GM10266 (cell line): ENCODE measurements at regions not wholly inside any gene's neighbourhood (a gene's known extent, or its start where the extent isn't known, plus 50 kb on each side); places are given as distances from the start of the nearest gene placed in this dataset.
A peak's percentile ranks its signal among the peaks of the same experiment; 100 is the strongest.
"Not testable (repeated sequence)": the region's sequence is repeated elsewhere in the genome, so short reads cannot be mapped to it uniquely, and the experiment has no call there.

Source experiments
- DNase-seq: peaks from one replicate; pipeline ENCODE4 v3.0.0; 2012; ENCODE audit errors: extremely low spot score
- TF ChIP-seq, protein P1 (sequence below): IDR thresholded peaks from 2 replicates; pipeline ENCODE4 v1.5.1; 2012; ENCODE audit warnings: mild to moderate bottlenecking, low read depth; ENCODE audit not compliant: control insufficient read depth, insufficient read depth; ENCODE audit errors: missing control alignments

DNA sequence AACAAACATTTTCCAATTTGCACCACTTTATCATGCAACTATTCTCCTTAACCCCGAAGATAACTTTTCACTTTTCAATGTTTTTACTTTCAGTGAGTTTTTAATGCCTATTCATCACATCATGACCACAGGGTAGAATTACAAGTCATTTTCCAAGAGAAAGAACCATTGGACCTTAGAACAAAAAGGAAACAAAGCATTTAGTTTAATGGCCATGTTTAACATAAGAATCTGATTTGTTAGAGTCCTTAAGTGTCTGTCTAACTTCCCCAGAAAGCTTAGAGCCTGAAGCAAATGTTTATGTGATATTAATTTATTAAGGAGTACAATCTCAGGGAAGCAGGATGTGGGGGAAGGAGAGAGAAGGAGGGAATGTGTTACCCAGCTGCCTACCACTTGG is 325.8 kb upstream of the RIOK2 start:
- DNase-seq, result no peak
- TF ChIP-seq, protein P1, sequence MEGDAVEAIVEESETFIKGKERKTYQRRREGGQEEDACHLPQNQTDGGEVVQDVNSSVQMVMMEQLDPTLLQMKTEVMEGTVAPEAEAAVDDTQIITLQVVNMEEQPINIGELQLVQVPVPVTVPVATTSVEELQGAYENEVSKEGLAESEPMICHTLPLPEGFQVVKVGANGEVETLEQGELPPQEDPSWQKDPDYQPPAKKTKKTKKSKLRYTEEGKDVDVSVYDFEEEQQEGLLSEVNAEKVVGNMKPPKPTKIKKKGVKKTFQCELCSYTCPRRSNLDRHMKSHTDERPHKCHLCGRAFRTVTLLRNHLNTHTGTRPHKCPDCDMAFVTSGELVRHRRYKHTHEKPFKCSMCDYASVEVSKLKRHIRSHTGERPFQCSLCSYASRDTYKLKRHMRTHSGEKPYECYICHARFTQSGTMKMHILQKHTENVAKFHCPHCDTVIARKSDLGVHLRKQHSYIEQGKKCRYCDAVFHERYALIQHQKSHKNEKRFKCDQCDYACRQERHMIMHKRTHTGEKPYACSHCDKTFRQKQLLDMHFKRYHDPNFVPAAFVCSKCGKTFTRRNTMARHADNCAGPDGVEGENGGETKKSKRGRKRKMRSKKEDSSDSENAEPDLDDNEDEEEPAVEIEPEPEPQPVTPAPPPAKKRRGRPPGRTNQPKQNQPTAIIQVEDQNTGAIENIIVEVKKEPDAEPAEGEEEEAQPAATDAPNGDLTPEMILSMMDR, result no peak

DNA sequence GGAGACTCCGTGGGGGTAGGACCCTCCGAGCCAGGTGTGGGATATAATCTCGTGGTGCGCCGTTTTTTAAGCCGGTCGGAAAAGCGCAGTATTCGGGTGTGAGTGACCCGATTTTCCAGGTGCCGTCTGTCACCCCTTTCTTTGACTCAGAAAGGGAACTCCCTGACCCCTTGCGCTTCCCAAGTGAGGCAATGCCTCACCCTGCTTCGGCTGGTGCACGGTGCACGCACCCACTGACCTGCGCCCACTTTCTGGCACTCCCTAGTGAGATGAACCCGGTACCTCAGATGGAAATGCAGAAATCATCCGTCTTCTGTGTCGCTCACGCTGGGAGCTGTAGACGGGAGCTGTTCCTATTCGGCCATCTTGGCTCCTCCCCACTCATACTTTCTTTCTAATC is 336.5 kb upstream of the RIOK2 start:
- not testable (repeated sequence) for DNase-seq

DNA sequence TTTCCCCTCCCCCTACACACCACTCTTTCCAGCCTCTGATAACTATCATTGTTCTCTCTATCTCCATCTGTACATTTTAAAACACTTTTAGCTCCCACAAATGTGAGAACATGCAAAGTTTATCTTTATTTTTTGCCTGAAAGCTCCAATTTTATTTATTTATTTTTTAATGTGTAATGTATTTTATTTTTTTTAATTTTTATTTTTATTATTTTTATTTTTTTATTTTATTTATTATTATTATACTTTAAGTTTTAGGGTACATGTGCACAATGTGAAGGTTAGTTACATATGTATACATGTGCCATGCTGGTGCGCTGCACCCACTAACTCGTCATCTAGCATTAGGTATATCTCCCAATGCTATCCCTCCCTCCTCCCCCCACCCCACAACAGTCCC is 340.3 kb upstream of the RIOK2 start:
- not testable (repeated sequence) for DNase-seq

DNA sequence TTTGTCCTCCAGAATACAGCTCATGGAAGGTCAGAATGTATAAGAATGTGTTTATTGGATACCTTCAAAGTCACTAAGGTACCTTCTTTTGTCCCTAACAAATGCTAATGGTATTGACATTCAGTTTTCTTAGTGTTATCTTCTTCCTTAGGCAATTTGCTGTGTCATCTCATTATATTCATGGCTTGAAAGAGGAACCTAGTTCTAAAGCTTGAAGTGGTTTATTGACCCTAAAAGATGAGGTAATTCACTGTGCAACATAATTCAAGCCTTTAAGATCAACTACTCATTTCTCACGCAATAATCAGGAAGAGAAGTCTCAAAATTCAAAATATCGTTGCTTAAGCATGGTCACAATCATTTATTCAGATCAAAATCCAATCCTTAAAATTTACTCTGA is 342.7 kb upstream of the RIOK2 start:
- DNase-seq, result no peak

DNA sequence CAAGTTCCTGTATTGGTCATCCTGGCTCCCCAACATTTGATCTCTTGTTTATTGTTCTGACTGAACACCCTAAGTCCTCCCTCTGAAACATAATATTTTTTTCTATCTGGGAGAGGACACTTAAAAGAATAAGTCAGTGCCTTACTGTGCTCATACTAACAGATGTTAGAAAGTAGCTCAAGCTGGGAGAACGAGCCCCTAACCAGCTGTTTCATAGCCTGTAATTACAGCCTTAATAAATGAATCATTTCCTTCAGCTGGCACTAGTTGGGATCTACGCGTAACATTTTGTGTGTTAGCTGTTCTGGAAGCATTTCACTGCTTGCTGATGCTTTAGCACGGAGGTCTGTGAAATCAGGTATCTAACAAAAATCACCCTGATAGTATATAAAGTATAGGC is 345.9 kb upstream of the RIOK2 start:
- no peak for DNase-seq

More for the DNA sequence above, 342.7 kb upstream of the RIOK2 start:
- TF ChIP-seq, protein P1, result no peak

DNA sequence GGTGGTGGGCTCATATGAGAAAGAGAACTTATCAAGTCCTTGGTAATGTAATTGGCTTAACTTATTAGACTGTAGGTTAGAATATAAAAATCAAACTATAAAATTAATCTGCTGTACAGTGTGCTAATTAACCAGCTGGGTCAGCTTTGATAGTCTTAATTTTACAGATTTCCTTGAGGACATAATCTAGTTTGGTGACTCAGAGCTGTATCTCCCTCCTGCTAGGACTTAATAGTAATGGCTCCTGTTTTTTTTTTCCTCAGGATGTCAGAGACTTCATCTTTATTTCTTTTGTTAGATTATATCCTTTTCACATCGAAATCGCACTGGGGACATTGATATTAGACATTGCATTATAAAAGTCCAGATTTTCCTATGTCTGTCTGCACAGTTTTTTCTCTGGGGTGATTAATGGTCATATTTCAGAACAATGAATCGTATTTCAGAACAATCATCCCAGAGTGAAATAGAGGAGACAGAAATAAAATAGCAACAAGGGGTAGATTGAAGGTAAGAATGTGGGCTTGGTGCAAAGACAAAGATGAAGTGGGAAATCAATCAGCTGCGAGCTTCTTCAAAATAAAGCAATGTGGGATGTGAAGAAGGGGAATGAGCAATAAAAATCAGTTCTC is 346.4 kb upstream of the RIOK2 start:
- no peak for DNase-seq
- TF ChIP-seq, protein P1, result no peak

More for the DNA sequence above, 345.9 kb upstream of the RIOK2 start:
- TF ChIP-seq, protein P1, result no peak

DNA sequence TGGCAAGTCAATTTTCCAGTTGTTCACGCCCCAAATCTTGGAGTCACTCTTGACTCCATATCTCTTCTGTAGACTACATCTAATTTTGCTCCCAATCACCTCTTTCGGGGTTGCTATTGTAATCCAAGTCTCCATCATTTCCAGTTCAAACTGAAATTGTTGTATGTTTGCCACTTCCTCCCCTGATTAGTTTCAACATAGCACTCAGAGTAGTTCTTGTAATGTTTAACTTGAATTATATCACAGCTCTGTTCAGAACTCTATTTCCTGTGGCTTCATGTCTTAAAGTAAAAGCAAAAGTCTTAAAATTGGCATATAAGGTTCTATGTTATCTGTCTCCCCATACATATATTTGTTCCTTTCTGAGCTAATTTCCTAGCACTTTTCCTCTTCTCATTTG is 348.5 kb upstream of the RIOK2 start:
- DNase-seq, result no peak
- TF ChIP-seq, protein P1, result no peak

DNA sequence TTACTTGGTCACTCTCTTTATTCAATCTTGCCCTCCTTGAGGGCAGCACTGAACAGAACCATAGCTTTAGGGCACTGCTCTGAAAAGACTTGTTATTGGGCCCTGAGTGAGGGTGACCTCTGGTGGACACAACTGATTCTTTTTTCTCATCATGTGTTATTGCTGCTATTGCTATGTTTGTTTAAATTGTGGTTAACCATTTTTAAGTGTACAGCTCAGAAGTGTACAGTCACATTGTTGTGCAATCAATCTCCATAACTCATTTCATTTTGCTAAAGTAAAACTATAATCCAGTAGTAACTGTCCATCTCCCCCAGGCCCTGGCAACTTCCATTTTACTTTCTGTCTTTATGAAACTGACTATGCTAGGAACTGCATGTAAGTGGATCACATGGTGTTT is 351.1 kb upstream of the RIOK2 start:
- peak; percentile 55 for DNase-seq
- TF ChIP-seq, protein P1, result peak; percentile 40

DNA sequence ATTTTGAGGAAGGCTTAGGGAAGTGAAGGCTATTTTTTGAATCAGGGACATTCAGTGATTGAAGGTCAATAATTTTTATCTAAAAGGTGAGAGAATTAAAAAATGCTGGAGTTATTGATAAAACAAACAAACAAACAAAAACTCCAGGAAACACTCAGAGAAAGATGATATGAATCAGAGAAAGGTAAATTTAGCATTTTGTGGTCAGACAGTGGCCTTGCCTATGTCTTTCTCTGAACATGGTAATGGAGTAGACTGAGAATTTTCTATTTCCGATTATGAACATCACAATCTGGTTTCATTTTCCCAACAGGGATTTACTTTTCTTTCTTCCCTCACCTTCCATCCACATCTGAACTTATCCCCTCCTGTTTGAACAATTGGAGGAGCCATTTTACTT is 353.6 kb upstream of the RIOK2 start:
- TF ChIP-seq, protein P1, result no peak

More for the DNA sequence above, 353.6 kb upstream of the RIOK2 start:
- no peak for DNase-seq
